ENCODE measurements at regions not wholly inside any gene's neighbourhood (a gene's known extent, or its start where the extent isn't known, plus 50 kb on each side); places are given as distances from the start of the nearest gene placed in this dataset.

GRCh38 chr9:91065231-91066041 lies 263.8 kb downstream of the SYK start:
- TF ChIP-seq, protein P1, sequence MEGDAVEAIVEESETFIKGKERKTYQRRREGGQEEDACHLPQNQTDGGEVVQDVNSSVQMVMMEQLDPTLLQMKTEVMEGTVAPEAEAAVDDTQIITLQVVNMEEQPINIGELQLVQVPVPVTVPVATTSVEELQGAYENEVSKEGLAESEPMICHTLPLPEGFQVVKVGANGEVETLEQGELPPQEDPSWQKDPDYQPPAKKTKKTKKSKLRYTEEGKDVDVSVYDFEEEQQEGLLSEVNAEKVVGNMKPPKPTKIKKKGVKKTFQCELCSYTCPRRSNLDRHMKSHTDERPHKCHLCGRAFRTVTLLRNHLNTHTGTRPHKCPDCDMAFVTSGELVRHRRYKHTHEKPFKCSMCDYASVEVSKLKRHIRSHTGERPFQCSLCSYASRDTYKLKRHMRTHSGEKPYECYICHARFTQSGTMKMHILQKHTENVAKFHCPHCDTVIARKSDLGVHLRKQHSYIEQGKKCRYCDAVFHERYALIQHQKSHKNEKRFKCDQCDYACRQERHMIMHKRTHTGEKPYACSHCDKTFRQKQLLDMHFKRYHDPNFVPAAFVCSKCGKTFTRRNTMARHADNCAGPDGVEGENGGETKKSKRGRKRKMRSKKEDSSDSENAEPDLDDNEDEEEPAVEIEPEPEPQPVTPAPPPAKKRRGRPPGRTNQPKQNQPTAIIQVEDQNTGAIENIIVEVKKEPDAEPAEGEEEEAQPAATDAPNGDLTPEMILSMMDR (IDR thresholded peaks at IDR 0.05), result no peak
- TF ChIP-seq EZH2 (IDR thresholded peaks at IDR 0.05; ENCODE audit: borderline replicate concordance, insufficient read depth, low read depth, low read length, poor library complexity, severe bottlenecking), result no peak
- ChIA-PET POLR2A (no interaction called here), CTCF (no interaction called here)
- Mint-ChIP-seq H3K9me3 (ENCODE audit: insufficient read depth) (no peaks in the 10 kb centered on the region), H3K27me3 (peaks cover 10% of the 10 kb centered on the region), H3K27ac (no peak overlapping the region), H3K4me3 (no peak overlapping the region), H3K4me1 (no peaks in the 10 kb centered on the region)
- H3K27ac ChIP-seq (ENCODE audit: low read length in 2 of 2), result no peak overlapping the region
- no peaks in the 10 kb centered on the region for H4K20me1 ChIP-seq (ENCODE audit: control insufficient read depth, insufficient read depth, low read length, poor library complexity, severe bottlenecking)
- H3K4me3 ChIP-seq (ENCODE audit: control extremely low read depth in 1 of 5, extremely low read depth in 1 of 5, insufficient read depth in 1 of 5, low read depth in 2 of 5, low read length in 4 of 5), result no peak overlapping the region
- no peak for ATAC-seq (ENCODE audit: low read depth)
- DNase-seq, result no peak
- no peaks in the 10 kb centered on the region for H3K36me3 ChIP-seq (replicated peaks in 1 of 2; ENCODE audit: control extremely low read depth in 1 of 2, control insufficient read depth in 1 of 2, extremely low read depth in 1 of 2, insufficient read depth in 2 of 2, low read length in 1 of 2)
- no peak overlapping the region for H3K9ac ChIP-seq (ENCODE audit: low read length)
- H3K4me1 ChIP-seq (ENCODE audit: control insufficient read depth in 2 of 2, insufficient read depth in 2 of 2, low read length in 2 of 2), result peaks cover 0 to 3% of the 10 kb centered on the region in 2 donors
- H3K79me2 ChIP-seq (ENCODE audit: control insufficient read depth, insufficient read depth, low read length), result no peaks in the 10 kb centered on the region
- peaks cover 0 to 3% (median 0%) of the 10 kb centered on the region in 3 donors for H3K9me3 ChIP-seq (ENCODE audit: control extremely low read depth in 1 of 3, control insufficient read depth in 2 of 3, insufficient read depth in 1 of 3, low read length in 2 of 3)
- H2AFZ ChIP-seq (ENCODE audit: insufficient read depth, low read depth, low read length, poor library complexity, severe bottlenecking), result no peak overlapping the region
- 96% methylated on average over 4 of the region's 5 CpGs for WGBS (ENCODE audit: insufficient coverage)
- intact Hi-C loops (cut with micrococcal nuclease), result no loop called here
- no peak overlapping the region for H3K4me2 ChIP-seq (replicated peaks; ENCODE audit: low read depth, low read length, poor library complexity, severe bottlenecking)
- H3K27me3 ChIP-seq (replicated peaks in 1 of 4; ENCODE audit: control extremely low read depth in 1 of 4, control insufficient read depth in 3 of 4, insufficient read depth in 4 of 4, low read length in 3 of 4), result no peaks in the 10 kb centered on the region

- Histone ChIP-seq H3K4me2 (replicated peaks; ENCODE audit: low read depth, low read length, poor library complexity, severe bottlenecking) (no peak overlapping the region), H3K27me3 (replicated peaks in 1 of 4; ENCODE audit: control extremely low read depth in 1 of 4, control insufficient read depth in 3 of 4, insufficient read depth in 4 of 4, low read length in 3 of 4) (no peaks in the 10 kb centered on the region), H3K4me3 (ENCODE audit: control extremely low read depth in 1 of 5, extremely low read depth in 1 of 5, insufficient read depth in 1 of 5, low read depth in 2 of 5, low read length in 4 of 5) (no peak overlapping the region), H3K9me3 (ENCODE audit: control extremely low read depth in 1 of 3, control insufficient read depth in 2 of 3, insufficient read depth in 1 of 3, low read length in 2 of 3) (peaks cover 0 to 3% (median 0%) of the 10 kb centered on the region in 3 donors), H3K27ac (ENCODE audit: low read length in 2 of 2) (no peak overlapping the region), H3K9ac (ENCODE audit: low read length) (no peak overlapping the region), H2AFZ (ENCODE audit: insufficient read depth, low read depth, low read length, poor library complexity, severe bottlenecking) (no peak overlapping the region), H4K20me1 (ENCODE audit: control insufficient read depth, insufficient read depth, low read length, poor library complexity, severe bottlenecking) (no peaks in the 10 kb centered on the region), H3K4me1 (ENCODE audit: control insufficient read depth in 2 of 2, insufficient read depth in 2 of 2, low read length in 2 of 2) (peaks cover 0 to 3% of the 10 kb centered on the region in 2 donors), H3K79me2 (ENCODE audit: control insufficient read depth, insufficient read depth, low read length) (no peaks in the 10 kb centered on the region), H3K36me3 (replicated peaks in 1 of 2; ENCODE audit: control extremely low read depth in 1 of 2, control insufficient read depth in 1 of 2, extremely low read depth in 1 of 2, insufficient read depth in 2 of 2, low read length in 1 of 2) (no peaks in the 10 kb centered on the region)
- DNase-seq (no peak), ATAC-seq (ENCODE audit: low read depth) (no peak)
- intact Hi-C loops (cut with micrococcal nuclease), result no loop called here
- Mint-ChIP-seq H3K9me3 (ENCODE audit: insufficient read depth) (no peaks in the 10 kb centered on the region), H3K27me3 (peaks cover 10% of the 10 kb centered on the region), H3K27ac (no peak overlapping the region), H3K4me1 (no peaks in the 10 kb centered on the region), H3K4me3 (no peak overlapping the region)
- TF ChIP-seq, protein P1 (IDR thresholded peaks at IDR 0.05), result no peak
- TF ChIP-seq EZH2 (IDR thresholded peaks at IDR 0.05; ENCODE audit: borderline replicate concordance, insufficient read depth, low read depth, low read length, poor library complexity, severe bottlenecking), result no peak
- POLR2A ChIA-PET, result no interaction called here
- CTCF ChIA-PET, result no interaction called here
- WGBS (ENCODE audit: insufficient coverage), result 86% methylated on average over 5 of the region's 7 CpGs
These were observed 264.4 kb downstream of the SYK start for GRCh38 chr9:91066042-91066415.
